ENCODE measurements at regions not wholly inside any gene's neighbourhood (a gene's known extent, or its start where the extent isn't known, plus 50 kb on each side); places are given as distances from the start of the nearest gene placed in this dataset.

- TF ChIP-seq CTCF (IDR thresholded peaks at IDR 0.05): no peak
- TF ChIP-seq POLR2AphosphoS5 (IDR thresholded peaks at IDR 0.05; ENCODE audit: low read depth, low read length): no peak
- TF ChIP-seq SIN3A (IDR thresholded peaks at IDR 0.05; ENCODE audit: borderline replicate concordance, insufficient read depth, low read depth, low read length): no peak
- no peak for TF ChIP-seq TCF7L2 (IDR thresholded peaks at IDR 0.05; ENCODE audit: low read depth, low read length)
- TF ChIP-seq REST (IDR thresholded peaks at IDR 0.05; ENCODE audit: insufficient read depth in 1 of 2, low read depth in 2 of 2, low read length in 1 of 2): no peak
These were observed 74.9 kb upstream of the RFX3 start for GRCh38 chr9:3600672-3601071.
